IMR-90 (cell line): ENCODE measurements at regions not wholly inside any gene's neighbourhood (a gene's known extent, or its start where the extent isn't known, plus 50 kb on each side); places are given as distances from the start of the nearest gene placed in this dataset.

Experiments used
- ATAC-seq: fragments of 200-7000 bp; cut with Tn5 transposase; 2 replicates; pipeline ENCODE4 v1.9.1; 2020; ENCODE audit warnings: low read depth, mild to moderate bottlenecking, moderate library complexity
- BruUV-seq: library from RNA; stranded (reverse); fragments of 400-500 nt; replicated peaks from 2 replicates; lab custom pipeline; 2021; lab: Mats Ljungman, UMichigan
- CTCF ChIA-PET: fragments of 300-600 bp; formaldehyde crosslinking; extraction: SDS; loops from one replicate; lab custom pipeline; 2021; ENCODE audit warnings: antibody characterized with exemption; lab: Yijun Ruan, JAX
- POLR2A ChIA-PET: fragments of 300-600 bp; sonication (Branson Sonifier 250); formaldehyde crosslinking; loops from one replicate; lab custom pipeline; 2022; ENCODE audit warnings: antibody characterized with exemption; ENCODE audit not compliant: unreplicated experiment; lab: Charles Lee
- DNase-seq: peaks from one replicate; pipeline ENCODE4 v3.0.0; 2013
- H2AFZ ChIP-seq: replicated peaks from 2 replicates; pipeline ENCODE3; 2013; ENCODE audit warnings: low read length, mild to moderate bottlenecking; ENCODE audit not compliant: poor library complexity
- H2AK5ac ChIP-seq: 2 replicates; pipeline ENCODE4 v1.6.1; 2013; ENCODE audit warnings: low read depth, low read length, inconsistent platforms
- H2AK9ac ChIP-seq: replicated peaks from 2 replicates; pipeline ENCODE3; 2013; ENCODE audit warnings: mild to moderate bottlenecking, low read depth, low read length, moderate library complexity; ENCODE audit not compliant: poor library complexity
- H2BK120ac ChIP-seq: 2 replicates; pipeline ENCODE4 v1.6.1; 2013; ENCODE audit warnings: low read depth, low read length, inconsistent platforms
- H2BK15ac ChIP-seq: 3 replicates; pipeline ENCODE4 v1.6.1; 2013; ENCODE audit warnings: low read depth, low read length, inconsistent platforms
- H2BK20ac ChIP-seq: 2 replicates; pipeline ENCODE4 v1.6.1; 2013; ENCODE audit warnings: low read depth, mild to moderate bottlenecking, inconsistent platforms, low read length, moderate library complexity
- H2BK5ac ChIP-seq: 2 replicates; pipeline ENCODE4 v1.6.1; 2013; ENCODE audit warnings: mild to moderate bottlenecking, low read depth, low read length, inconsistent platforms; ENCODE audit not compliant: poor library complexity, severe bottlenecking
- H3K14ac ChIP-seq: replicated peaks from 2 replicates; pipeline ENCODE4 v1.6.1; 2013; ENCODE audit warnings: low read depth, low read length, inconsistent platforms
- H3K18ac ChIP-seq: 2 replicates; pipeline ENCODE4 v1.6.1; 2013; ENCODE audit warnings: low read depth, low read length, control low read depth
- H3K23ac ChIP-seq: 2 replicates; pipeline ENCODE4 v1.6.1; 2013; ENCODE audit warnings: low read depth, low read length, inconsistent platforms
- H3K27ac ChIP-seq: 2 replicates; pipeline ENCODE4 v1.5.1; 2013; ENCODE audit warnings: mild to moderate bottlenecking, control low read depth, low read length; ENCODE audit not compliant: insufficient read depth
- H3K27me3 ChIP-seq: 2 replicates; pipeline ENCODE4 v1.6.1; 2013; ENCODE audit warnings: low read length; ENCODE audit not compliant: control insufficient read depth, insufficient read depth
- H3K36me3 ChIP-seq: 2 replicates; pipeline ENCODE4 v1.6.1; 2013; ENCODE audit warnings: low read length, mixed read lengths; ENCODE audit not compliant: control insufficient read depth, insufficient read depth
- H3K4ac ChIP-seq: 2 replicates; pipeline ENCODE4 v1.6.1; 2013; ENCODE audit warnings: low read depth, low read length, inconsistent platforms
- H3K4me1 ChIP-seq: 2 replicates; pipeline ENCODE4 v1.6.1; 2013; ENCODE audit warnings: low read length, mixed read lengths; ENCODE audit not compliant: control insufficient read depth, insufficient read depth
- H3K4me2 ChIP-seq: 2 replicates; pipeline ENCODE4 v1.6.1; 2013; ENCODE audit warnings: low read depth, mild to moderate bottlenecking, control low read depth, low read length, moderate library complexity
- H3K4me3 ChIP-seq: 2 replicates; pipeline ENCODE4 v1.5.1; 2013; ENCODE audit warnings: low read depth, mild to moderate bottlenecking, control low read depth, low read length, moderate library complexity; ENCODE audit not compliant: insufficient read depth
- H3K56ac ChIP-seq: 2 replicates; pipeline ENCODE4 v1.6.1; 2013; ENCODE audit warnings: low read length, inconsistent platforms; ENCODE audit not compliant: insufficient read depth; ENCODE audit errors: extremely low read depth
- H3K79me1 ChIP-seq, 2 experiments: 2 replicates each; pipeline ENCODE4 v1.6.1; 2013; ENCODE audit warnings: low read length in 2 of 2, inconsistent platforms in 1 of 2, low read depth in 1 of 2
- H3K9ac ChIP-seq: 2 replicates; pipeline ENCODE4 v1.6.1; 2013; ENCODE audit warnings: low read depth, low read length, control low read depth
- H3K9me1 ChIP-seq: 2 replicates; pipeline ENCODE4 v1.6.1; 2013; ENCODE audit warnings: low read length, inconsistent platforms; ENCODE audit not compliant: insufficient read depth
- H3K9me3 ChIP-seq: 2 replicates; pipeline ENCODE4 v1.6.1; 2013; ENCODE audit warnings: low read length; ENCODE audit not compliant: control insufficient read depth, insufficient read depth
- H4K20me1 ChIP-seq: 2 replicates; pipeline ENCODE4 v1.6.1; 2013; ENCODE audit warnings: low read length, inconsistent platforms; ENCODE audit not compliant: insufficient read depth
- H4K5ac ChIP-seq: 2 replicates; pipeline ENCODE4 v1.6.1; 2013; ENCODE audit warnings: mild to moderate bottlenecking, low read depth, low read length, control low read depth
- H4K8ac ChIP-seq, 2 experiments: 2 replicates each; pipeline ENCODE4 v1.6.1; 2013; ENCODE audit warnings: low read depth in 2 of 2, low read length in 2 of 2, control low read depth in 1 of 2, inconsistent platforms in 1 of 2
- H4K91ac ChIP-seq: 2 replicates; pipeline ENCODE4 v1.6.1; 2013; ENCODE audit warnings: low read depth, low read length, inconsistent platforms; ENCODE audit not compliant: insufficient read depth
- BHLHE40 ChIP-seq: fragments of 150-350 bp; IDR thresholded peaks from 2 replicates; pipeline ENCODE4 v1.6.1; 2016; ENCODE audit warnings: mild to moderate bottlenecking, low read depth, low read length
- CEBPB ChIP-seq: IDR thresholded peaks from 2 replicates; pipeline ENCODE4 v1.6.1; 2012; ENCODE audit warnings: low read depth, low read length, improper control_type of control experiment
- CHD1 ChIP-seq: IDR thresholded peaks from 2 replicates; pipeline ENCODE4 v1.6.1; 2012; ENCODE audit warnings: low read depth, low read length, improper control_type of control experiment
- MAFK ChIP-seq: IDR thresholded peaks from 2 replicates; pipeline ENCODE4 v1.6.1; 2012; ENCODE audit warnings: low read depth, low read length, improper control_type of control experiment
- MAZ ChIP-seq: IDR thresholded peaks from 2 replicates; pipeline ENCODE4 v1.6.1; 2012; ENCODE audit warnings: low read depth, mild to moderate bottlenecking, low read length, improper control_type of control experiment, moderate library complexity, borderline replicate concordance
- MXI1 ChIP-seq: IDR thresholded peaks from 2 replicates; pipeline ENCODE4 v1.6.1; 2012; ENCODE audit warnings: low read depth, mild to moderate bottlenecking, low read length, moderate library complexity, borderline replicate concordance
- NFE2L2 ChIP-seq: fragments of 150-350 bp; IDR thresholded peaks from 2 replicates; pipeline ENCODE4 v1.6.1; 2016; ENCODE audit warnings: low read depth, mild to moderate bottlenecking, low read length
- SMC3 ChIP-seq: fragments of 150-350 bp; IDR thresholded peaks from 2 replicates; pipeline ENCODE4 v1.6.1; 2016; ENCODE audit warnings: low read depth, mild to moderate bottlenecking, antibody characterized with exemption, low read length, moderate library complexity
- WGBS, 2 experiments: methylation state at CpG; one replicate each; pipeline versions ENCODE4 v1.1.5 to v1.1.7; 2013; ENCODE audit warnings: missing lambda C conversion rate in 2 of 2; ENCODE audit not compliant: insufficient read length in 1 of 2; ENCODE audit errors: extremely low coverage in 2 of 2; 5-methylcytosine and 5-hydroxymethylcytosine counted together
- dilution Hi-C: fragments of 300-500 bp; cut with HindIII; formaldehyde crosslinking; loops from one replicate; pipeline ENCODE4 v1.14.3; 2018; ENCODE audit warnings: low sequenced_read_pairs; ENCODE audit not compliant: unreplicated experiment
- in situ Hi-C: fragments of 300-500 bp; cut with MboI; formaldehyde crosslinking; loops from 3 replicates; pipeline ENCODE4 v1.14.3; 2019; ENCODE audit warnings: low sequenced_read_pairs, inconsistent platforms, mixed read lengths
- intact Hi-C: fragments of 100-400 bp; cut with micrococcal nuclease; formaldehyde crosslinking; loops from 2 replicates; pipeline ENCODE4 v1.10.0; 2022
- TF ChIP-seq, protein P1 (sequence below): fragments of 150-350 bp; IDR thresholded peaks from 2 replicates; pipeline ENCODE4 v1.6.1; 2017; ENCODE audit warnings: mild to moderate bottlenecking, antibody characterized with exemption, low read length, low read depth
- TF ChIP-seq, protein P2 (sequence below): conservative IDR thresholded peaks from 2 replicates; pipeline ENCODE4 v1.5.1; 2012; ENCODE audit warnings: mild to moderate bottlenecking, low read depth, low read length, improper control_type of control experiment

DNA sequence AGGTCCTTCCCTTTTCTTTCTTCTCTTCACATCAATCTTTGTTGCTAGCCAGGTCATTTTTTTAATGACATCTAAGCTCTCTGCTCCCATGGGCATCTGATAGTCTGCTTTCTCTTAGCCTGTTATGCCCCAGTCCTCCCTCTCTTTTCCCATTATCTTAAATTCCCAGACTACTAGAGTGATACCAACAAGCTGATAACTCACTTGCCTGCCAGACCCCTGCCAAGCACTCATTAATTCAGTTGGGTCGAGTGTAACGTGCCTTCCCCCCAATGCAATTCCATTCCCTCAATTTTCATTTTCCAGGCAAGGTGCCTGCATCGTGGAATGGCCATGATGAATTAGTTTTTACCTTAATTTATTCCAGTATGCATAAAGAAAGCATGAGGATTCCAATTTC lies 450.8 kb upstream of the ADAMTS9 start:
- Histone ChIP-seq H2BK5ac (no peak overlapping the region), H2AK9ac (no peak overlapping the region), H2AFZ (no peak overlapping the region), H2BK20ac (no peak overlapping the region), H4K20me1 (no peaks in the 10 kb centered on the region), H3K4ac (no peak overlapping the region), H2BK120ac (no peak overlapping the region), H4K5ac (no peak overlapping the region), H3K79me1 (no peaks in the 10 kb centered on the region), H3K23ac (no peak overlapping the region), H3K36me3 (no peaks in the 10 kb centered on the region), H3K27ac (no peak overlapping the region), H2AK5ac (no peak overlapping the region), H4K8ac (no peak overlapping the region), H3K4me1 (no peaks in the 10 kb centered on the region), H3K4me2 (no peak overlapping the region), H3K56ac (no peak overlapping the region), H2BK15ac (no peak overlapping the region), H3K9me3 (no peaks in the 10 kb centered on the region), H3K14ac (no peak overlapping the region), H3K27me3 (no peaks in the 10 kb centered on the region; the same call in 1 of the 2 replicates), H3K9ac (no peak overlapping the region), H3K4me3 (no peak overlapping the region), H4K91ac (no peak overlapping the region), H3K18ac (no peak overlapping the region), H3K9me1 (no peaks in the 10 kb centered on the region)
- ATAC-seq (no peak), DNase-seq (no peak)
- no CpG with 5 or more reads among the region's 3 CpGs for WGBS, 2 experiments
- in situ Hi-C loops = no loop called here
- POLR2A ChIA-PET = no interaction called here
- CTCF ChIA-PET = no interaction called here
- dilution Hi-C loops = no loop called here
- no TSS peak for BruUV-seq
- TF ChIP-seq NFE2L2 = no peak
- TF ChIP-seq BHLHE40 = no peak
- TF ChIP-seq SMC3 = no peak
- TF ChIP-seq MXI1 = no peak
- TF ChIP-seq, protein P1, sequence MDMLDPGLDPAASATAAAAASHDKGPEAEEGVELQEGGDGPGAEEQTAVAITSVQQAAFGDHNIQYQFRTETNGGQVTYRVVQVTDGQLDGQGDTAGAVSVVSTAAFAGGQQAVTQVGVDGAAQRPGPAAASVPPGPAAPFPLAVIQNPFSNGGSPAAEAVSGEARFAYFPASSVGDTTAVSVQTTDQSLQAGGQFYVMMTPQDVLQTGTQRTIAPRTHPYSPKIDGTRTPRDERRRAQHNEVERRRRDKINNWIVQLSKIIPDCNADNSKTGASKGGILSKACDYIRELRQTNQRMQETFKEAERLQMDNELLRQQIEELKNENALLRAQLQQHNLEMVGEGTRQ = no peak
- TF ChIP-seq, protein P2, sequence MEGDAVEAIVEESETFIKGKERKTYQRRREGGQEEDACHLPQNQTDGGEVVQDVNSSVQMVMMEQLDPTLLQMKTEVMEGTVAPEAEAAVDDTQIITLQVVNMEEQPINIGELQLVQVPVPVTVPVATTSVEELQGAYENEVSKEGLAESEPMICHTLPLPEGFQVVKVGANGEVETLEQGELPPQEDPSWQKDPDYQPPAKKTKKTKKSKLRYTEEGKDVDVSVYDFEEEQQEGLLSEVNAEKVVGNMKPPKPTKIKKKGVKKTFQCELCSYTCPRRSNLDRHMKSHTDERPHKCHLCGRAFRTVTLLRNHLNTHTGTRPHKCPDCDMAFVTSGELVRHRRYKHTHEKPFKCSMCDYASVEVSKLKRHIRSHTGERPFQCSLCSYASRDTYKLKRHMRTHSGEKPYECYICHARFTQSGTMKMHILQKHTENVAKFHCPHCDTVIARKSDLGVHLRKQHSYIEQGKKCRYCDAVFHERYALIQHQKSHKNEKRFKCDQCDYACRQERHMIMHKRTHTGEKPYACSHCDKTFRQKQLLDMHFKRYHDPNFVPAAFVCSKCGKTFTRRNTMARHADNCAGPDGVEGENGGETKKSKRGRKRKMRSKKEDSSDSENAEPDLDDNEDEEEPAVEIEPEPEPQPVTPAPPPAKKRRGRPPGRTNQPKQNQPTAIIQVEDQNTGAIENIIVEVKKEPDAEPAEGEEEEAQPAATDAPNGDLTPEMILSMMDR = no peak
- no peak for TF ChIP-seq MAFK
- no peak for TF ChIP-seq CHD1
- no peak for TF ChIP-seq CEBPB
- no peak for TF ChIP-seq MAZ
- intact Hi-C loops = no loop called here
